H1 (cell line): ENCODE measurements at regions not wholly inside any gene's neighbourhood (a gene's known extent, or its start where the extent isn't known, plus 50 kb on each side); places are given as distances from the start of the nearest gene placed in this dataset.

Source experiments
- CBX5 ChIP-seq: fragments of 300-800, 300-1000 bp; sonication (generic); IDR thresholded peaks from 2 replicates; pipeline ENCODE4 v1.7.1; 2016; ENCODE audit warnings: antibody characterized with exemption, low read length, low read depth
- EZH2 ChIP-seq: fragments of 200-600 bp; sonication (generic); IDR thresholded peaks from 2 replicates; pipeline ENCODE4 v1.7.1; 2012; ENCODE audit warnings: low read depth, mild to moderate bottlenecking, moderate library complexity, low read length, inconsistent platforms; ENCODE audit not compliant: severe bottlenecking
- HDAC2 ChIP-seq, 2 experiments: fragments of 300-600 bp in 1 of 2; sonication (generic) in 1 of 2; IDR thresholded peaks; 2 replicates each; pipeline ENCODE4 v1.6.1; 2011 to 2012; ENCODE audit warnings: low read depth in 2 of 2, low read length in 2 of 2, mild to moderate bottlenecking in 2 of 2, moderate library complexity in 2 of 2, borderline replicate concordance in 1 of 2, inconsistent platforms in 1 of 2
- RNF2 ChIP-seq: fragments of 200-900, 300-1000 bp; sonication (generic); IDR thresholded peaks from 2 replicates; pipeline ENCODE4 v1.7.1; 2016; ENCODE audit warnings: borderline replicate concordance, low read depth, mild to moderate bottlenecking, antibody characterized with exemption, low read length; ENCODE audit not compliant: poor library complexity, severe bottlenecking; ENCODE audit errors: missing control alignments
- SIN3A ChIP-seq, 2 experiments: IDR thresholded peaks in 1 of 2; conservative IDR thresholded peaks in 1 of 2; 2 replicates each; pipeline ENCODE4 v1.6.1; 2011 to 2012; ENCODE audit warnings: low read length in 2 of 2, improper control_type of control experiment in 1 of 2, low read depth in 1 of 2, mild to moderate bottlenecking in 1 of 2
- SP2 ChIP-seq: IDR thresholded peaks from 2 replicates; pipeline ENCODE4 v1.6.1; 2012; ENCODE audit warnings: mild to moderate bottlenecking, low read length, inconsistent platforms
- TCF12 ChIP-seq: IDR thresholded peaks from 2 replicates; pipeline ENCODE4 v1.6.1; 2011; ENCODE audit warnings: low read depth, mild to moderate bottlenecking, low read length
- TF ChIP-seq, protein P1 (sequence below): fragments of 300-600 bp; sonication (generic); IDR thresholded peaks from 2 replicates; pipeline ENCODE4 v1.7.1; 2012; ENCODE audit warnings: low read length, moderate library complexity, mild to moderate bottlenecking, inconsistent platforms; ENCODE audit not compliant: insufficient replicate concordance
- TF ChIP-seq, protein P2 (sequence below): IDR thresholded peaks from 2 replicates; pipeline ENCODE4 v1.6.1; 2012; ENCODE audit warnings: inconsistent platforms

DNA sequence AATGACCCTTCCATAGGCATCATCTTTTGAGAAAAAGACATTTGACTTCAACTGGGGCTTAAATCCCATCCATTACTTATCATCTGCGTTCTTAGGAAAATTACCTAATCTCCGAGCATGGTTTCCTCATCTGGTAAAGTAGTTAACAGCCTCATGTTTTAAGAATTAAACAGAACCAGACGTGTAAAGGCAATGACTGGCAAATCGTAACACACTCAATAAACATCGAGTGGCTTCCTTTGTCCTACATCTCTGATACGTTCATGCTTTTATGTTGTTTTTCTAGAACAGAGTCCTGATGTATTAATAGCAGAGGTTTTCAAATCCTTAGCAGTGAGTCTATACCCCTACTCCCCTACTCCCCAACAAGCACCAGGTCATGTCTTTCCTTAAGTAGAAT lies 189.7 kb upstream of the RGS6 start (continued):
- TF ChIP-seq, protein P1, sequence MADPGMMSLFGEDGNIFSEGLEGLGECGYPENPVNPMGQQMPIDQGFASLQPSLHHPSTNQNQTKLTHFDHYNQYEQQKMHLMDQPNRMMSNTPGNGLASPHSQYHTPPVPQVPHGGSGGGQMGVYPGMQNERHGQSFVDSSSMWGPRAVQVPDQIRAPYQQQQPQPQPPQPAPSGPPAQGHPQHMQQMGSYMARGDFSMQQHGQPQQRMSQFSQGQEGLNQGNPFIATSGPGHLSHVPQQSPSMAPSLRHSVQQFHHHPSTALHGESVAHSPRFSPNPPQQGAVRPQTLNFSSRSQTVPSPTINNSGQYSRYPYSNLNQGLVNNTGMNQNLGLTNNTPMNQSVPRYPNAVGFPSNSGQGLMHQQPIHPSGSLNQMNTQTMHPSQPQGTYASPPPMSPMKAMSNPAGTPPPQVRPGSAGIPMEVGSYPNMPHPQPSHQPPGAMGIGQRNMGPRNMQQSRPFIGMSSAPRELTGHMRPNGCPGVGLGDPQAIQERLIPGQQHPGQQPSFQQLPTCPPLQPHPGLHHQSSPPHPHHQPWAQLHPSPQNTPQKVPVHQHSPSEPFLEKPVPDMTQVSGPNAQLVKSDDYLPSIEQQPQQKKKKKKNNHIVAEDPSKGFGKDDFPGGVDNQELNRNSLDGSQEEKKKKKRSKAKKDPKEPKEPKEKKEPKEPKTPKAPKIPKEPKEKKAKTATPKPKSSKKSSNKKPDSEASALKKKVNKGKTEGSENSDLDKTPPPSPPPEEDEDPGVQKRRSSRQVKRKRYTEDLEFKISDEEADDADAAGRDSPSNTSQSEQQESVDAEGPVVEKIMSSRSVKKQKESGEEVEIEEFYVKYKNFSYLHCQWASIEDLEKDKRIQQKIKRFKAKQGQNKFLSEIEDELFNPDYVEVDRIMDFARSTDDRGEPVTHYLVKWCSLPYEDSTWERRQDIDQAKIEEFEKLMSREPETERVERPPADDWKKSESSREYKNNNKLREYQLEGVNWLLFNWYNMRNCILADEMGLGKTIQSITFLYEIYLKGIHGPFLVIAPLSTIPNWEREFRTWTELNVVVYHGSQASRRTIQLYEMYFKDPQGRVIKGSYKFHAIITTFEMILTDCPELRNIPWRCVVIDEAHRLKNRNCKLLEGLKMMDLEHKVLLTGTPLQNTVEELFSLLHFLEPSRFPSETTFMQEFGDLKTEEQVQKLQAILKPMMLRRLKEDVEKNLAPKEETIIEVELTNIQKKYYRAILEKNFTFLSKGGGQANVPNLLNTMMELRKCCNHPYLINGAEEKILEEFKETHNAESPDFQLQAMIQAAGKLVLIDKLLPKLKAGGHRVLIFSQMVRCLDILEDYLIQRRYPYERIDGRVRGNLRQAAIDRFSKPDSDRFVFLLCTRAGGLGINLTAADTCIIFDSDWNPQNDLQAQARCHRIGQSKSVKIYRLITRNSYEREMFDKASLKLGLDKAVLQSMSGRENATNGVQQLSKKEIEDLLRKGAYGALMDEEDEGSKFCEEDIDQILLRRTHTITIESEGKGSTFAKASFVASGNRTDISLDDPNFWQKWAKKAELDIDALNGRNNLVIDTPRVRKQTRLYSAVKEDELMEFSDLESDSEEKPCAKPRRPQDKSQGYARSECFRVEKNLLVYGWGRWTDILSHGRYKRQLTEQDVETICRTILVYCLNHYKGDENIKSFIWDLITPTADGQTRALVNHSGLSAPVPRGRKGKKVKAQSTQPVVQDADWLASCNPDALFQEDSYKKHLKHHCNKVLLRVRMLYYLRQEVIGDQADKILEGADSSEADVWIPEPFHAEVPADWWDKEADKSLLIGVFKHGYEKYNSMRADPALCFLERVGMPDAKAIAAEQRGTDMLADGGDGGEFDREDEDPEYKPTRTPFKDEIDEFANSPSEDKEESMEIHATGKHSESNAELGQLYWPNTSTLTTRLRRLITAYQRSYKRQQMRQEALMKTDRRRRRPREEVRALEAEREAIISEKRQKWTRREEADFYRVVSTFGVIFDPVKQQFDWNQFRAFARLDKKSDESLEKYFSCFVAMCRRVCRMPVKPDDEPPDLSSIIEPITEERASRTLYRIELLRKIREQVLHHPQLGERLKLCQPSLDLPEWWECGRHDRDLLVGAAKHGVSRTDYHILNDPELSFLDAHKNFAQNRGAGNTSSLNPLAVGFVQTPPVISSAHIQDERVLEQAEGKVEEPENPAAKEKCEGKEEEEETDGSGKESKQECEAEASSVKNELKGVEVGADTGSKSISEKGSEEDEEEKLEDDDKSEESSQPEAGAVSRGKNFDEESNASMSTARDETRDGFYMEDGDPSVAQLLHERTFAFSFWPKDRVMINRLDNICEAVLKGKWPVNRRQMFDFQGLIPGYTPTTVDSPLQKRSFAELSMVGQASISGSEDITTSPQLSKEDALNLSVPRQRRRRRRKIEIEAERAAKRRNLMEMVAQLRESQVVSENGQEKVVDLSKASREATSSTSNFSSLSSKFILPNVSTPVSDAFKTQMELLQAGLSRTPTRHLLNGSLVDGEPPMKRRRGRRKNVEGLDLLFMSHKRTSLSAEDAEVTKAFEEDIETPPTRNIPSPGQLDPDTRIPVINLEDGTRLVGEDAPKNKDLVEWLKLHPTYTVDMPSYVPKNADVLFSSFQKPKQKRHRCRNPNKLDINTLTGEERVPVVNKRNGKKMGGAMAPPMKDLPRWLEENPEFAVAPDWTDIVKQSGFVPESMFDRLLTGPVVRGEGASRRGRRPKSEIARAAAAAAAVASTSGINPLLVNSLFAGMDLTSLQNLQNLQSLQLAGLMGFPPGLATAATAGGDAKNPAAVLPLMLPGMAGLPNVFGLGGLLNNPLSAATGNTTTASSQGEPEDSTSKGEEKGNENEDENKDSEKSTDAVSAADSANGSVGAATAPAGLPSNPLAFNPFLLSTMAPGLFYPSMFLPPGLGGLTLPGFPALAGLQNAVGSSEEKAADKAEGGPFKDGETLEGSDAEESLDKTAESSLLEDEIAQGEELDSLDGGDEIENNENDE, result no peak
- TF ChIP-seq EZH2 (no peak), HDAC2 (IDR thresholded peaks at IDR 0.05; ENCODE audit: borderline replicate concordance in 1 of 2, low read depth in 2 of 2, low read length in 2 of 2) (no peak), TCF12 (no peak), SIN3A (conservative IDR thresholded peaks at IDR 0.05 in 1 of 2, IDR thresholded peaks at IDR 0.05 in 1 of 2; ENCODE audit: low read depth in 1 of 2, low read length in 2 of 2) (no peak), CBX5 (no peak), RNF2 (no peak), SP2 (no peak)
- TF ChIP-seq, protein P2, sequence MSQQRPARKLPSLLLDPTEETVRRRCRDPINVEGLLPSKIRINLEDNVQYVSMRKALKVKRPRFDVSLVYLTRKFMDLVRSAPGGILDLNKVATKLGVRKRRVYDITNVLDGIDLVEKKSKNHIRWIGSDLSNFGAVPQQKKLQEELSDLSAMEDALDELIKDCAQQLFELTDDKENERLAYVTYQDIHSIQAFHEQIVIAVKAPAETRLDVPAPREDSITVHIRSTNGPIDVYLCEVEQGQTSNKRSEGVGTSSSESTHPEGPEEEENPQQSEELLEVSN, result no peak
